Epithelial cell of prostate (primary cell): ENCODE measurements at regions not wholly inside any gene's neighbourhood (a gene's known extent, or its start where the extent isn't known, plus 50 kb on each side); places are given as distances from the start of the nearest gene placed in this dataset.

Source experiments
- DNase-seq: peaks from one replicate; pipeline ENCODE4 v3.0.0-alpha.2; 2011; ENCODE audit warnings: low read depth, low spot score
- H3K27ac ChIP-seq: fragments of 450-650 bp; 2 replicates; pipeline ENCODE4 v1.5.1; 2017; ENCODE audit warnings: mild to moderate bottlenecking

GRCh38 chr4:124777007-124777406, 64.5 kb upstream of the ANKRD50 start:
- H3K27ac ChIP-seq, result no peak overlapping the region
- DNase-seq, result no peak

GRCh38 chr4:124768596-124769365, 56.2 kb upstream of the ANKRD50 start:
- no peak for DNase-seq
- no peak overlapping the region for H3K27ac ChIP-seq

GRCh38 chr4:124762956-124763355, 50.4 kb upstream of the ANKRD50 start:
- no peak for DNase-seq
- no peak overlapping the region for H3K27ac ChIP-seq
